ENCODE measurements at regions not wholly inside any gene's neighbourhood (a gene's known extent, or its start where the extent isn't known, plus 50 kb on each side); places are given as distances from the start of the nearest gene placed in this dataset.

- ATAC-seq = no peak
- intact Hi-C loops (cut with DNase I; ENCODE audit: low total_unique reads) = no loop called here
- no peak overlapping the region for H3K27ac ChIP-seq
- no peaks in the 10 kb centered on the region for H3K9me3 ChIP-seq
- no peaks in the 10 kb centered on the region for H3K27me3 ChIP-seq
- no peak overlapping the region for H3K4me3 ChIP-seq
- no peak for TF ChIP-seq CTCF (IDR thresholded peaks at IDR 0.05 in 4 of 5, conservative IDR thresholded peaks at IDR 0.05 in 1 of 5)
- no peak for TF ChIP-seq POLR2A (IDR thresholded peaks at IDR 0.05)
- H3K4me1 ChIP-seq = no peaks in the 10 kb centered on the region
- H3K36me3 ChIP-seq = no peaks in the 10 kb centered on the region
- in situ Hi-C loops (cut with MboI; ENCODE audit: low sequenced_read_pairs in 4 of 4) = no loop called here
- DNase-seq = no peak
Observed at GRCh38 chrX:43604753-43605152, 51.3 kb upstream of the MAOA start.

- H3K9me3 ChIP-seq = no peaks in the 10 kb centered on the region
- DNase-seq (no peak), ATAC-seq (no peak)
- intact Hi-C loops (cut with DNase I; ENCODE audit: low total_unique reads) (no loop called here), in situ Hi-C loops (cut with MboI; ENCODE audit: low sequenced_read_pairs in 4 of 4) (no loop called here)
- no peaks in the 10 kb centered on the region for H3K4me1 ChIP-seq
- no peak for TF ChIP-seq POLR2A (IDR thresholded peaks at IDR 0.05)
- no peak for TF ChIP-seq CTCF (IDR thresholded peaks at IDR 0.05 in 4 of 5, conservative IDR thresholded peaks at IDR 0.05 in 1 of 5)
- H3K27ac ChIP-seq = no peak overlapping the region
- no peaks in the 10 kb centered on the region for H3K27me3 ChIP-seq
- H3K4me3 ChIP-seq = no peak overlapping the region
- H3K36me3 ChIP-seq = no peaks in the 10 kb centered on the region
Observed at GRCh38 chrX:43605351-43605750, 50.7 kb upstream of the MAOA start.
